OCI-LY7 (cell line): ENCODE measurements at regions not wholly inside any gene's neighbourhood (a gene's known extent, or its start where the extent isn't known, plus 50 kb on each side); places are given as distances from the start of the nearest gene placed in this dataset.
A peak's percentile ranks its signal among the peaks of the same experiment; 100 is the strongest.

ENCODE experiments used
- BruUV-seq: library from RNA; stranded (reverse); fragments of 400-500 nt; replicated peaks from 2 replicates; lab custom pipeline; 2021; lab: Mats Ljungman, UMichigan
- CTCF ChIA-PET: fragments of 300-600 bp; sonication (Branson Sonifier 250); formaldehyde crosslinking; loops from one replicate; lab custom pipeline; 2022; ENCODE audit warnings: antibody characterized with exemption; ENCODE audit not compliant: unreplicated experiment; lab: Charles Lee
- POLR2A ChIA-PET: fragments of 300-600 bp; sonication (Branson Sonifier 250); formaldehyde crosslinking; loops from one replicate; lab custom pipeline; 2022; ENCODE audit warnings: antibody characterized with exemption; lab: Charles Lee
- DNase-seq: peaks from one replicate; pipeline ENCODE4 v3.0.0-alpha.2; 2015; ENCODE audit warnings: low spot score
- H2AFZ ChIP-seq: fragments of 200-600 bp; sonication (generic), shearing (Covaris generic); 2 replicates; pipeline ENCODE4 v1.6.1; 2014; ENCODE audit warnings: mild to moderate bottlenecking, antibody characterized with exemption, low read length, moderate library complexity
- H3K27ac ChIP-seq: fragments of 200-600 bp; sonication (generic); 2 replicates; pipeline ENCODE4 v1.5.1; 2014; ENCODE audit warnings: mixed run types, low read depth, mild to moderate bottlenecking, moderate library complexity, low read length, inconsistent platforms; ENCODE audit not compliant: poor library complexity, severe bottlenecking
- H3K36me3 ChIP-seq: fragments of 200-600 bp; sonication (generic); 2 replicates; pipeline ENCODE4 v1.6.1; 2014; ENCODE audit warnings: mild to moderate bottlenecking, antibody characterized with exemption, low read length, moderate library complexity, mixed read lengths; ENCODE audit not compliant: insufficient read depth
- H3K4me1 ChIP-seq: fragments of 200-600 bp; sonication (generic); 2 replicates; pipeline ENCODE4 v1.5.1; 2014; ENCODE audit warnings: mild to moderate bottlenecking, low read length; ENCODE audit not compliant: insufficient read depth, poor library complexity, severe bottlenecking
- H3K4me2 ChIP-seq: fragments of 200-600 bp; sonication (generic); 2 replicates; pipeline ENCODE4 v1.6.1; 2014; ENCODE audit warnings: mild to moderate bottlenecking, low read length
- H3K4me3 ChIP-seq: fragments of 200-600 bp; sonication (generic); 2 replicates; pipeline ENCODE4 v1.5.1; 2014; ENCODE audit warnings: mild to moderate bottlenecking, low read depth, low read length; ENCODE audit not compliant: poor library complexity, severe bottlenecking
- H3K79me2 ChIP-seq: fragments of 200-600 bp; sonication (generic); 2 replicates; pipeline ENCODE4 v1.6.1; 2016; ENCODE audit warnings: low read depth, mild to moderate bottlenecking, low read length, moderate library complexity, mixed read lengths; ENCODE audit not compliant: insufficient read depth
- H3K9me2 ChIP-seq: fragments of 200-600 bp; sonication (generic); 2 replicates; pipeline ENCODE4 v1.6.1; 2016; ENCODE audit warnings: mild to moderate bottlenecking, low read length, mixed read lengths; ENCODE audit not compliant: insufficient read depth
- H3K9me3 ChIP-seq: fragments of 200-600 bp; sonication (generic); 2 replicates; pipeline ENCODE4 v1.6.1; 2014; ENCODE audit warnings: mild to moderate bottlenecking, mixed run types, low read length, mixed read lengths
- H4K20me1 ChIP-seq: fragments of 200-600 bp; sonication (generic); 2 replicates; pipeline ENCODE4 v1.6.1; 2014; ENCODE audit warnings: mild to moderate bottlenecking, antibody characterized with exemption, low read length, moderate library complexity, mixed read lengths; ENCODE audit not compliant: insufficient read depth
- CTCF ChIP-seq: fragments of 200-600 bp; sonication (generic); conservative IDR thresholded peaks from 2 replicates; pipeline ENCODE4 v1.5.1; 2014; ENCODE audit warnings: mild to moderate bottlenecking, antibody characterized with exemption, low read length, moderate library complexity, mixed read lengths
- EZH2phosphoT487 ChIP-seq: fragments of 200-600 bp; sonication (generic); IDR thresholded peaks from 2 replicates; pipeline ENCODE4 v1.6.1; 2018; ENCODE audit warnings: low read depth, borderline replicate concordance, mild to moderate bottlenecking, mixed run types, antibody characterized with exemption, low read length, moderate library complexity, mixed read lengths
- intact Hi-C: fragments of 100-400 bp; cut with micrococcal nuclease; formaldehyde crosslinking; loops from one replicate; pipeline ENCODE4 v1.10.0; 2022; ENCODE audit not compliant: unreplicated experiment

- no peak overlapping the region for H3K4me3 ChIP-seq
- H4K20me1 ChIP-seq = no peaks in the 10 kb centered on the region
- ChIA-PET CTCF (no interaction called here), POLR2A (interaction anchor here (0.6 to 1.0 kb wide), 2 partner anchors 518 to 1363 kb away, joined by 3 read pairs; no protein-coding TSS in a partner anchor)
- no peak overlapping the region for H3K27ac ChIP-seq
- no peaks in the 10 kb centered on the region for H3K9me3 ChIP-seq
- H3K9me2 ChIP-seq = no peaks in the 10 kb centered on the region
- H3K4me1 ChIP-seq = no peaks in the 10 kb centered on the region
- DNase-seq = no peak
- H3K36me3 ChIP-seq = no peaks in the 10 kb centered on the region
- no peak overlapping the region for H2AFZ ChIP-seq
- TF ChIP-seq CTCF = no peak
- TF ChIP-seq EZH2phosphoT487 = no peak
- no peak overlapping the region for H3K4me2 ChIP-seq
- BruUV-seq = no TSS peak
- intact Hi-C loops = no loop called here
- H3K79me2 ChIP-seq = no peaks in the 10 kb centered on the region
Measured at GRCh38 chr4:18816228-18816895, 794.8 kb upstream of the LCORL start.

GRCh38 chr4:18815779-18816173 is 794.2 kb upstream of the LCORL start:
- Histone ChIP-seq H3K4me1 (no peaks in the 10 kb centered on the region), H4K20me1 (no peaks in the 10 kb centered on the region), H3K36me3 (no peaks in the 10 kb centered on the region), H3K9me3 (no peaks in the 10 kb centered on the region), H3K4me2 (no peak overlapping the region), H2AFZ (no peak overlapping the region), H3K9me2 (no peaks in the 10 kb centered on the region), H3K79me2 (no peaks in the 10 kb centered on the region), H3K4me3 (no peak overlapping the region), H3K27ac (no peak overlapping the region)
- POLR2A ChIA-PET = interaction anchor here (1.0 kb wide), 1 partner anchor 1362 kb away, joined by 3 read pairs; no protein-coding TSS in a partner anchor
- peak; percentile 35 for DNase-seq
- intact Hi-C loops = no loop called here
- TF ChIP-seq CTCF = peak; percentile 56
- no peak for TF ChIP-seq EZH2phosphoT487
- no TSS peak for BruUV-seq
- CTCF ChIA-PET = no interaction called here

- intact Hi-C loops = no loop called here
- Histone ChIP-seq H3K4me2 (no peak overlapping the region), H4K20me1 (no peaks in the 10 kb centered on the region), H2AFZ (no peak overlapping the region), H3K27ac (no peak overlapping the region), H3K4me3 (no peak overlapping the region), H3K4me1 (no peaks in the 10 kb centered on the region), H3K79me2 (no peaks in the 10 kb centered on the region), H3K9me3 (no peaks in the 10 kb centered on the region), H3K9me2 (no peaks in the 10 kb centered on the region), H3K36me3 (no peaks in the 10 kb centered on the region)
- BruUV-seq = no TSS peak
- TF ChIP-seq EZH2phosphoT487 = no peak
- no peak for TF ChIP-seq CTCF
- no peak for DNase-seq
- CTCF ChIA-PET = no interaction called here
- POLR2A ChIA-PET = no interaction called here
Measured at GRCh38 chr4:18815081-18815778, 793.7 kb upstream of the LCORL start.
